Right lobe of liver (tissue), 6 donors: ENCODE measurements at regions not wholly inside any gene's neighbourhood (a gene's known extent, or its start where the extent isn't known, plus 50 kb on each side); places are given as distances from the start of the nearest gene placed in this dataset.

Source experiments
- ATAC-seq, 4 donors: fragments of 200-7000 bp; cut with Tn5 transposase; one replicate each; pipeline ENCODE4 v1.9.1; 2020; ENCODE audit warnings: mild to moderate bottlenecking in 4 of 4, moderate library complexity in 4 of 4
- DNase-seq, 3 donors: peaks; one replicate each; pipeline ENCODE4 v3.0.0-alpha.2; 2020
- H3K27ac ChIP-seq, 3 donors: fragments of 200-600 bp; one replicate each; pipeline ENCODE4 v1.8.0; 2022
- H3K27me3 ChIP-seq, 2 donors: fragments of 200-600 bp; one replicate each; pipeline ENCODE4 v1.8.0; 2022
- H3K36me3 ChIP-seq, 4 donors: fragments of 200-600 bp; sonication (generic) in 1 of 4; one replicate each; pipeline versions ENCODE4 v1.5.1 to v1.8.0; 2017 to 2022; ENCODE audit warnings: control low read depth in 1 of 4
- H3K4me1 ChIP-seq, 4 donors: fragments of 200-600 bp; sonication (generic) in 1 of 4; one replicate each; pipeline versions ENCODE4 v1.5.1 to v1.8.0; 2017 to 2022; ENCODE audit warnings: control low read depth in 1 of 4
- H3K4me3 ChIP-seq, 3 donors: fragments of 200-600 bp; one replicate each; pipeline ENCODE4 v1.8.0; 2022
- H3K9me3 ChIP-seq, 4 donors: fragments of 200-600 bp; sonication (generic) in 1 of 4; one replicate each; pipeline versions ENCODE4 v1.5.1 to v1.8.0; 2017 to 2022; ENCODE audit warnings: control low read depth in 1 of 4
- CTCF ChIP-seq, 4 donors: fragments of 200-600 bp in 3 of 4; fragments of 450-650 bp in 1 of 4; IDR thresholded peaks; one replicate each; pipeline versions ENCODE4 v1.5.1 to v1.8.0; 2016 to 2022; ENCODE audit warnings: antibody characterized with exemption in 4 of 4, mild to moderate bottlenecking in 2 of 4
- POLR2A ChIP-seq: fragments of 450-650 bp; IDR thresholded peaks from one replicate; pipeline ENCODE4 v1.6.1; 2017; ENCODE audit warnings: antibody characterized with exemption, mild to moderate bottlenecking
- WGBS: methylation state at CpG from one replicate; pipeline ENCODE4 v1.1.6; 2018; ENCODE audit warnings: low coverage, low lambda C conversion rate; ENCODE audit not compliant: insufficient coverage; ENCODE audit errors: missing lambda C conversion rate; 5-methylcytosine and 5-hydroxymethylcytosine counted together
- intact Hi-C, 2 donors: fragments of 100-400 bp; cut with DNase I; formaldehyde crosslinking; loops; one replicate each; pipeline versions ENCODE4 v1.11.2 to v1.14.1; 2022
- donor health status: DM: no; HTN: yes; CAD: no.
- donor health status: DM: no; HTN: no; CAD: no.
- donor health status: DM: no; HTN: no; CAD: no.
- donor health status: DM: no; HTN: yes; CAD: no.
- donor health status: DM: no; HTN: yes; CAD: no.

DNA sequence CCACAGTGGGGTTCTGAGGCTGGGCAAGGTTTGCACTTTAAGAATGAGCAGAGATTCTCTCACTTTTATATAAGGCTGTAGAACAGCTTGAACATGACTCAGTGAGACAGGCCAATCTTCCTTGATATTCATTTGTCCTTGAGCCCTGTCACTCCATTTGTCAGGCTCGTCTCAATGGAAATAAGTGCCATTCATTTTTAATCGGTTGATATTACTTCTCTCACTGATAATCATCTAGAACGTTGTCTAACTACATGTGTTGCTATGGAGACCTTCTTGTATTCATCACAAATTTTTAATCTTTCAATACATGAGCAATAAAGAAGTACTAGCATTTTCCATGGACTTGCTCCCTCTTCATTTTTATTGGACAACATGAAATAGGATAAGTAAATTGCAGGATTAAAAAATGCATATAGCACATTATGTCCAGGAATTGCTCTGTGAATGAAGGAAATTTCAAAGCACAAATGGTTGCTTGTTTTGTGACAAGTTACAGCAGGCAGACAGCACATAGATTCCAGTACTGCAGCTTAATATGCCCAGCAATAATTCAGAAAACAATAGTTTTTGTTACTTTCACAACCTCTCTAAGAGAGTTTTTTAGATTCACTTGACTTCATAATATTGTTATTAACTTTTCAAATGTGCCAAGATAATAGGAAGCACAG, 1178.4 kb upstream of the ATXN8OS start:
- Histone ChIP-seq H3K9me3 (no peaks in the 10 kb centered on the region), H3K27ac (no peak overlapping the region), H3K4me1 (no peaks in the 10 kb centered on the region), H3K4me3 (no peak overlapping the region), H3K36me3 (no peaks in the 10 kb centered on the region), H3K27me3 (no peaks in the 10 kb centered on the region)
- no peak for ATAC-seq
- TF ChIP-seq POLR2A, result no peak
- TF ChIP-seq CTCF (IDR thresholded peaks at IDR 0.05), result no peak
- DNase-seq, result no peak
- intact Hi-C loops, result no loop called here
- 38% methylated on average over 3 of the region's 3 CpGs for WGBS

GRCh38 chr13:68927387-68928026, 1180.1 kb upstream of the ATXN8OS start:
- WGBS, result 21% methylated on average over 2 of the region's 2 CpGs
- H3K9me3 ChIP-seq, result no peaks in the 10 kb centered on the region

GRCh38 chr13:68923995-68924394, 1183.6 kb upstream of the ATXN8OS start:
- H3K4me1 ChIP-seq, result no peaks in the 10 kb centered on the region
- intact Hi-C loops, result no loop called here

More at GRCh38 chr13:68927387-68928026, 1180.1 kb upstream of the ATXN8OS start:
- H3K36me3 ChIP-seq, result no peaks in the 10 kb centered on the region
- intact Hi-C loops, result no loop called here
- H3K27ac ChIP-seq, result no peak overlapping the region
- ATAC-seq (peak in 2 of 4 donors; percentile 33 to 62), DNase-seq (no peak)
- no peaks in the 10 kb centered on the region for H3K4me1 ChIP-seq
- TF ChIP-seq CTCF (IDR thresholded peaks at IDR 0.05) (peak; percentile 14 to 32 (median 24)), POLR2A (no peak)
- no peak overlapping the region for H3K4me3 ChIP-seq
- no peaks in the 10 kb centered on the region for H3K27me3 ChIP-seq

GRCh38 chr13:68908879-68909278, 1198.7 kb upstream of the ATXN8OS start:
- DNase-seq (no peak), ATAC-seq (no peak)
- TF ChIP-seq CTCF (IDR thresholded peaks at IDR 0.05) (no peak), POLR2A (no peak)
- H3K27me3 ChIP-seq, result no peaks in the 10 kb centered on the region
- H3K4me1 ChIP-seq, result no peaks in the 10 kb centered on the region
- 40% methylated on average over 2 of the region's 2 CpGs for WGBS
- H3K36me3 ChIP-seq, result no peaks in the 10 kb centered on the region
- H3K27ac ChIP-seq, result no peak overlapping the region
- no peaks in the 10 kb centered on the region for H3K9me3 ChIP-seq
- intact Hi-C loops, result no loop called here
- no peak overlapping the region for H3K4me3 ChIP-seq

More at GRCh38 chr13:68923995-68924394, 1183.6 kb upstream of the ATXN8OS start:
- no peaks in the 10 kb centered on the region for H3K27me3 ChIP-seq
- H3K36me3 ChIP-seq, result no peaks in the 10 kb centered on the region
- DNase-seq, result no peak
- H3K27ac ChIP-seq, result no peak overlapping the region
- no peak for ATAC-seq
- TF ChIP-seq CTCF (IDR thresholded peaks at IDR 0.05) (no peak), POLR2A (no peak)
- no peak overlapping the region for H3K4me3 ChIP-seq
- H3K9me3 ChIP-seq, result no peaks in the 10 kb centered on the region
